Pancreas (tissue), 10 donors: ENCODE measurements at regions not wholly inside any gene's neighbourhood (a gene's known extent, or its start where the extent isn't known, plus 50 kb on each side); places are given as distances from the start of the nearest gene placed in this dataset.
"Not testable (repeated sequence)": the region's sequence is repeated elsewhere in the genome, so short reads cannot be mapped to it uniquely, and the experiment has no call there.

Experiments
- ATAC-seq, 4 donors: fragments of 200-7000 bp; cut with Tn5 transposase; one replicate each; pipeline versions ENCODE4 v1.8.0 to v1.9.1; 2020; ENCODE audit warnings: mild to moderate bottlenecking in 4 of 4, moderate library complexity in 4 of 4
- DNase-seq, 6 donors: peaks; one replicate each; pipeline ENCODE4 v3.0.0-alpha.2; 2020
- FAIRE-seq: peaks from 2 replicates; lab custom pipeline; 2012; peaks lifted over from hg19 to GRCh38; lab: Jason Lieb, UNC
- H3K27ac ChIP-seq, 4 donors: fragments of 200-600 bp; sonication (generic); 1 replicate in 3 of 4; 2 replicates in 1 of 4; pipeline versions ENCODE4 v1.5.0 to v1.8.0; 2020
- H3K27me3 ChIP-seq, 4 donors: fragments of 200-600 bp; one replicate each; pipeline ENCODE4 v1.8.0; 2021
- H3K36me3 ChIP-seq, 3 donors: fragments of 200-600 bp; sonication (generic) in 1 of 3; one replicate each; pipeline versions ENCODE4 v1.5.0 to v1.8.0; 2020 to 2021
- H3K4me1 ChIP-seq, 3 donors: fragments of 200-600 bp; one replicate each; pipeline ENCODE4 v1.8.0; 2021
- H3K4me3 ChIP-seq, 4 donors: fragments of 200-600 bp; sonication (generic) in 2 of 4; one replicate each; pipeline versions ENCODE4 v1.5.0 to v1.8.0; 2020 to 2021
- H3K9me3 ChIP-seq, 4 donors: fragments of 200-600 bp; one replicate each; pipeline ENCODE4 v1.8.0; 2021
- WGBS, 2 donors: extraction: QIAGEN DNeasy Blood & Tissue Kit; methylation state at CpG; one replicate each; pipeline ENCODE4 v1.1.7; 2013; 5-methylcytosine and 5-hydroxymethylcytosine counted together
- intact Hi-C, 3 donors: fragments of 100-400 bp; cut with DNase I; formaldehyde crosslinking; loops; one replicate each; pipeline versions ENCODE4 v1.11.1 to v1.14.2; 2022
- TF ChIP-seq, protein P1 (sequence below), 4 donors: fragments of 200-600 bp; sonication (generic) in 3 of 4; IDR thresholded peaks; one replicate each; pipeline versions ENCODE4 v1.5.0 to v1.8.0; 2021; ENCODE audit warnings: antibody characterized with exemption in 4 of 4
- donor health status: healthy with polysubstance abuse.
- donor health status: DM: no; HTN: no; CAD: no; lungs with moderate emphysema.
- donor health status: DM: no; HTN: no; CAD: no.
- donor health status: control.
- donor health status: control.
- donor health status: Bipolar disorder and iron deficiency.
- donor health status: DM: yes; HTN: yes; CAD: no.
- donor health status: DM: no; HTN: no; CAD: no.
- donor health status: DM: no; HTN: no; CAD: no.
- donor health status: DM: yes; HTN: yes; CAD: no.

DNA sequence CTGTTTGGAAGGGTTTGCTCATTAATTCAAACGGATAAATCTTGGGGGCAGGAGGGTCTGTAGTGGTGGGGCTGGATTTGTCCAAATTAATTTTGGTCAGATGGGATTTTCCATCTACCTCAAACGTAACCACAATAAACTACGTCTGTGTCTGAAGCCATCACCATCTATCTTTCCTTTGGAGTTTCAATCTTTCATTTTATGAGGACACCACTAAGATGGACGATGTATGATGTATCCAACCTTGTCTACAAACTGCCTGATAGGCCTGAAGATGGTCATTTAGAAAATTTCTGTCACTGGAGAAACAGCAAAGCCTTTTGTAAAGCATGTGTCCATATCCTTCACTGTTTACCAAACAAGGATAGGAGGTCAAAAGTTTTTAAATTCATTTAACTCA lies 138.6 kb upstream of the MARCKS start:
- Histone ChIP-seq H3K9me3 (no peaks in the 10 kb centered on the region), H3K27ac (no peak overlapping the region), H3K4me1 (no peaks in the 10 kb centered on the region), H3K36me3 (no peaks in the 10 kb centered on the region), H3K27me3 (no peaks in the 10 kb centered on the region), H3K4me3 (no peak overlapping the region)
- DNase-seq (no peak), FAIRE-seq (no peak), ATAC-seq (no peak)
- intact Hi-C loops: no loop called here
- WGBS, 2 donors: 76 to 84% methylated on average over 4 of the region's 4 CpGs
- TF ChIP-seq, protein P1, sequence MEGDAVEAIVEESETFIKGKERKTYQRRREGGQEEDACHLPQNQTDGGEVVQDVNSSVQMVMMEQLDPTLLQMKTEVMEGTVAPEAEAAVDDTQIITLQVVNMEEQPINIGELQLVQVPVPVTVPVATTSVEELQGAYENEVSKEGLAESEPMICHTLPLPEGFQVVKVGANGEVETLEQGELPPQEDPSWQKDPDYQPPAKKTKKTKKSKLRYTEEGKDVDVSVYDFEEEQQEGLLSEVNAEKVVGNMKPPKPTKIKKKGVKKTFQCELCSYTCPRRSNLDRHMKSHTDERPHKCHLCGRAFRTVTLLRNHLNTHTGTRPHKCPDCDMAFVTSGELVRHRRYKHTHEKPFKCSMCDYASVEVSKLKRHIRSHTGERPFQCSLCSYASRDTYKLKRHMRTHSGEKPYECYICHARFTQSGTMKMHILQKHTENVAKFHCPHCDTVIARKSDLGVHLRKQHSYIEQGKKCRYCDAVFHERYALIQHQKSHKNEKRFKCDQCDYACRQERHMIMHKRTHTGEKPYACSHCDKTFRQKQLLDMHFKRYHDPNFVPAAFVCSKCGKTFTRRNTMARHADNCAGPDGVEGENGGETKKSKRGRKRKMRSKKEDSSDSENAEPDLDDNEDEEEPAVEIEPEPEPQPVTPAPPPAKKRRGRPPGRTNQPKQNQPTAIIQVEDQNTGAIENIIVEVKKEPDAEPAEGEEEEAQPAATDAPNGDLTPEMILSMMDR (IDR thresholded peaks at IDR 0.05): no peak

DNA sequence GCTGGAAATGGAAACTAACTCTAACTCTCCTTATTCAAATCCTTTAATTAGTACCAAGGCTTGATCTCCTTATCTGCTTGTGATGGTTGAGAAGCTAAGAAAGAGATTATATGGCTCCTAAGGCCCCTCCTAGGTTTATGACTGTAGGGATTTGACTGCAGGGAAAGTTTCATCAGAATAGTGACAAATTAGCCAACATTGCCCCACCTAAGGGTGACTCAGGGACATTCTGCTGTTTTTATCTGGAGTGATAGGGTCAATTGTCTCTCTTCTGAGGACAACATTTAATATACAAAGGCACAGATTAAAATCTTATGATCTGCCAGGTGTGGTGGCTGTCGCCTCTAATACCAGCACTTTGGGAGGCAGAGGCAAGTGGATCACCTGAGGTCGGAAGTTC lies 138.1 kb upstream of the MARCKS start:
- DNase-seq (no peak), ATAC-seq (no peak), FAIRE-seq (no peak)
- Histone ChIP-seq H3K27ac (no peak overlapping the region), H3K4me3 (no peak overlapping the region), H3K36me3 (no peaks in the 10 kb centered on the region), H3K27me3 (no peaks in the 10 kb centered on the region), H3K9me3 (no peaks in the 10 kb centered on the region), H3K4me1 (no peaks in the 10 kb centered on the region)
- WGBS, 2 donors: 97 to 100% methylated on average over 2 of the region's 2 CpGs
- TF ChIP-seq, protein P1 (IDR thresholded peaks at IDR 0.05): no peak
- intact Hi-C loops: no loop called here

DNA sequence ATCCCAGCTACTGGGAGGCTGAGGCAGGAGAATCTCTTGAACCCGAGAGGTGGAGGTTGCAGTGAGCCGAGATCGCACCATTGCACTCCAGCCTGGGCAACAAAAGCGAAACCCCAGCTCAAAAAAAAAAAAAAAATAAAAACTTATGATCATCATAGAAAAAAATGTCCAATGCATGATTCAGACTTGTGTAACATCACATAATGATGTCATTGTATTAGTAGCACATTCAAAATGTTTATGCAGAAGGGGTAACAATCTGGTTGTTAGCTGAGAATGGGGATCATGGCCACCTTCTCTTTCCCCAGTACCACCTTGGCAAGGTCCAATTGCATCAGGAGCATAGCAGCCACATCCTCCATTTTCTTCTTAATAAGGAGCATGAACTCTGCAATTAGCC lies 137.6 kb upstream of the MARCKS start:
- no peaks in the 10 kb centered on the region for H3K27me3 ChIP-seq
- ATAC-seq (no peak), DNase-seq (no peak), FAIRE-seq (no peak)
- TF ChIP-seq, protein P1 (IDR thresholded peaks at IDR 0.05): no peak
- H3K4me3 ChIP-seq: no peak overlapping the region
- no peak overlapping the region for H3K27ac ChIP-seq
- no peaks in the 10 kb centered on the region for H3K4me1 ChIP-seq
- intact Hi-C loops: no loop called here
- no peaks in the 10 kb centered on the region for H3K36me3 ChIP-seq
- no peaks in the 10 kb centered on the region for H3K9me3 ChIP-seq
- 93 to 95% methylated on average over 4 of the region's 4 CpGs for WGBS, 2 donors

DNA sequence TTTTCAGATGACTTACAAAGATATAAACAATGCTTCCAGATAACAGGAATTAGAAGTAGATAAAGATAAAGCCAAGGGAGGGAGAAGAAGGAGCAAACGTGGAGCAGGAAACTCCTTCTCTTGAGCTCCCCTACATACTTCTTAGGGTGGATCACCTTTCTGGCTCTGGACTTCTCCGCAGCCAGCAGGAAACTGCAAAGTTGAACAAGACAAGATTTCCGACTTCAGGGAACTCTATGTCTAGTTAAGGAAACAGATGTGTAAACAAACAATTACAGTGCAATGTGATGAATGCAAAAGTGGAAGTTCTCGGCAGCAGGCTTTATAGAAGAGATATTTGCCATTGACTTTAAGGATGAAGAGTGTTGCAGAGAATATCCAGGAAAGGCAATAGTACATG lies 134.0 kb upstream of the MARCKS start:
- ATAC-seq: no peak
- TF ChIP-seq, protein P1 (IDR thresholded peaks at IDR 0.05): no peak
- H3K27ac ChIP-seq: no peak overlapping the region
- no peaks in the 10 kb centered on the region for H3K27me3 ChIP-seq
- no peaks in the 10 kb centered on the region for H3K36me3 ChIP-seq
- H3K4me3 ChIP-seq: no peak overlapping the region
- intact Hi-C loops: no loop called here
- H3K9me3 ChIP-seq: no peaks in the 10 kb centered on the region
- no peak for DNase-seq
- no peaks in the 10 kb centered on the region for H3K4me1 ChIP-seq
- WGBS, 2 donors: 57 to 59% methylated on average over 4 of the region's 4 CpGs
- FAIRE-seq: no peak

DNA sequence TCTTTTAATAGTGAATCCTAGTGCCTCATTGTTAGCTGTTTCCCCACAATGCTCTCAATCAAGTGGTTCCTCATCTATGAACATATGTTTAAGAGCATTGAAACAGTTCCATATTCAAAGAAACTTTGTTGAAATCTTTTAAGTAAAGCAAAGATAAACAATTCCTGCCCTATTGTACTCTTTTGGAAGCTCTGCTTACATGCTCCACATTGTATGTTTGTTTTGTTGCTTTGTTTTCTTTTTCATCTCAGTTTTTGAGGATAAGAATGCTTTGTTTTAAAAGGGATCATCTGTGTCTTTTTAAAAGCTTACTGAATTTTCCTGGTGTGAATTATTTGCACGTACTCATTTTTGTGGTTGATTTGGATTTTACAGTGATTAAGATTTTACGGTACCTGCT lies 132.2 kb upstream of the MARCKS start:
- H3K27ac ChIP-seq, intact Hi-C loops, FAIRE-seq, H3K4me3 ChIP-seq, H3K36me3 ChIP-seq, H3K4me1 ChIP-seq, H3K9me3 ChIP-seq, H3K27me3 ChIP-seq, ATAC-seq, DNase-seq: not testable (repeated sequence)
- 93 to 100% methylated on average over 2 of the region's 2 CpGs for WGBS, 2 donors
